Keratinocyte (primary cell): ENCODE measurements at regions not wholly inside any gene's neighbourhood (a gene's known extent, or its start where the extent isn't known, plus 50 kb on each side); places are given as distances from the start of the nearest gene placed in this dataset.

ENCODE experiments used
- DNase-seq: peaks from one replicate; pipeline ENCODE4 v3.0.0-alpha.2; 2011; ENCODE audit warnings: low read depth, missing footprints, low spot score
- FAIRE-seq: peaks from 2 replicates; lab custom pipeline; 2011; peaks lifted over from hg19 to GRCh38; lab: Jason Lieb, UNC
- H2AFZ ChIP-seq: 2 replicates; pipeline ENCODE4 v1.6.0; 2012; ENCODE audit warnings: low read length, control low read depth, inconsistent platforms; ENCODE audit not compliant: control insufficient read depth
- H3K27ac ChIP-seq: 2 replicates; pipeline ENCODE4 v1.5.1; 2011; ENCODE audit warnings: low read length; ENCODE audit not compliant: control insufficient read depth, insufficient read depth
- H3K27me3 ChIP-seq: 3 replicates; pipeline ENCODE4 v1.6.0; 2011; ENCODE audit warnings: low read length; ENCODE audit not compliant: control insufficient read depth, insufficient read depth; ENCODE audit errors: extremely low read depth
- H3K36me3 ChIP-seq, 2 experiments: 2 replicates in 1 of 2; 3 replicates in 1 of 2; pipeline ENCODE4 v1.5.1; 2011; ENCODE audit warnings: low read length in 2 of 2, mild to moderate bottlenecking in 1 of 2; ENCODE audit not compliant: control insufficient read depth in 2 of 2, insufficient read depth in 2 of 2; ENCODE audit errors: extremely low read depth in 1 of 2
- H3K4me1 ChIP-seq: 3 replicates; pipeline ENCODE4 v1.5.1; 2011; ENCODE audit warnings: low read length; ENCODE audit not compliant: control insufficient read depth, insufficient read depth; ENCODE audit errors: extremely low read depth
- H3K4me2 ChIP-seq: 3 replicates; pipeline ENCODE4 v1.6.0; 2011; ENCODE audit warnings: low read depth, low read length; ENCODE audit not compliant: control insufficient read depth, insufficient read depth; ENCODE audit errors: extremely low read depth
- H3K4me3 ChIP-seq, 3 experiments: fragments of 200-600 bp in 1 of 3; sonication (generic) in 1 of 3; 2 replicates in 2 of 3; 3 replicates in 1 of 3; pipeline ENCODE4 v1.5.1; 2011 to 2016; ENCODE audit warnings: low read length in 3 of 3, mild to moderate bottlenecking in 3 of 3, control low read depth in 2 of 3, inconsistent platforms in 1 of 3, low read depth in 1 of 3, mixed read lengths in 1 of 3, mixed run types in 1 of 3, moderate library complexity in 1 of 3; ENCODE audit not compliant: control insufficient read depth in 2 of 3, insufficient read depth in 2 of 3; ENCODE audit errors: extremely low read depth in 1 of 3
- H3K79me2 ChIP-seq: 2 replicates; pipeline ENCODE4 v1.6.0; 2012; ENCODE audit warnings: low read length; ENCODE audit not compliant: control insufficient read depth, insufficient read depth
- H3K9ac ChIP-seq: 3 replicates; pipeline ENCODE4 v1.6.0; 2011; ENCODE audit warnings: low read length; ENCODE audit not compliant: control insufficient read depth, insufficient read depth; ENCODE audit errors: extremely low read depth
- H3K9me1 ChIP-seq: 3 replicates; pipeline ENCODE4 v1.6.0; 2011; ENCODE audit warnings: low read length; ENCODE audit not compliant: control insufficient read depth, insufficient read depth; ENCODE audit errors: extremely low read depth
- H3K9me3 ChIP-seq: 2 replicates; pipeline ENCODE4 v1.5.1; 2012; ENCODE audit warnings: low read depth, low read length; ENCODE audit not compliant: control insufficient read depth
- H4K20me1 ChIP-seq: 3 replicates; pipeline ENCODE4 v1.6.0; 2011; ENCODE audit warnings: low read length; ENCODE audit not compliant: control insufficient read depth, insufficient read depth; ENCODE audit errors: extremely low read depth
- CTCF ChIP-seq, 3 experiments: IDR thresholded peaks in 1 of 3; conservative IDR thresholded peaks in 1 of 3; optimal IDR thresholded peaks in 1 of 3; 2 replicates in 2 of 3; 3 replicates in 1 of 3; pipeline versions ENCODE3 to v1.5.1; 2011; ENCODE audit warnings: low read length in 3 of 3, mild to moderate bottlenecking in 3 of 3, moderate library complexity in 2 of 3, control low read depth in 1 of 3, inconsistent platforms in 1 of 3; ENCODE audit not compliant: insufficient read depth in 2 of 3; ENCODE audit errors: extremely low read depth in 1 of 3
- EZH2 ChIP-seq: IDR thresholded peaks from one replicate; pipeline ENCODE4 v1.6.1; 2012; ENCODE audit warnings: inconsistent platforms, mild to moderate bottlenecking, low read length, moderate library complexity
- dilution Hi-C: fragments of 300-500 bp; cut with MboI; formaldehyde crosslinking; loops from one replicate; pipeline ENCODE4 v1.7.0; 2020; ENCODE audit warnings: low sequenced_read_pairs; ENCODE audit not compliant: extremely low pct_ligation_motif_present

GRCh38 chr11:87432022-87432421, 394.3 kb downstream of the TMEM135 start:
- H3K27ac ChIP-seq = no peak overlapping the region
- DNase-seq (no peak), FAIRE-seq (no peak)
- no peaks in the 10 kb centered on the region for H3K9me1 ChIP-seq
- no peaks in the 10 kb centered on the region for H3K9me3 ChIP-seq
- dilution Hi-C loops = no loop called here
- H4K20me1 ChIP-seq = no peaks in the 10 kb centered on the region
- TF ChIP-seq EZH2 (no peak), CTCF (optimal IDR thresholded peaks at IDR 0.05 in 1 of 3, IDR thresholded peaks at IDR 0.05 in 1 of 3, conservative IDR thresholded peaks at IDR 0.05 in 1 of 3; ENCODE audit: extremely low read depth in 1 of 3, insufficient read depth in 2 of 3, low read length in 3 of 3) (no peak)
- H3K36me3 ChIP-seq = no peaks in the 10 kb centered on the region
- H3K4me3 ChIP-seq = no peak overlapping the region
- H3K4me2 ChIP-seq = no peak overlapping the region
- no peak overlapping the region for H3K9ac ChIP-seq
- H3K4me1 ChIP-seq = no peaks in the 10 kb centered on the region
- H3K27me3 ChIP-seq = no peaks in the 10 kb centered on the region
- no peaks in the 10 kb centered on the region for H3K79me2 ChIP-seq
- no peak overlapping the region for H2AFZ ChIP-seq

GRCh38 chr11:87431392-87431791, 393.7 kb downstream of the TMEM135 start:
- H3K36me3 ChIP-seq = no peaks in the 10 kb centered on the region
- FAIRE-seq (no peak), DNase-seq (no peak)
- TF ChIP-seq CTCF (optimal IDR thresholded peaks at IDR 0.05 in 1 of 3, IDR thresholded peaks at IDR 0.05 in 1 of 3, conservative IDR thresholded peaks at IDR 0.05 in 1 of 3; ENCODE audit: extremely low read depth in 1 of 3, insufficient read depth in 2 of 3, low read length in 3 of 3) (no peak), EZH2 (no peak)
- no peaks in the 10 kb centered on the region for H4K20me1 ChIP-seq
- no peaks in the 10 kb centered on the region for H3K4me1 ChIP-seq
- H3K9me3 ChIP-seq = no peaks in the 10 kb centered on the region
- H3K27ac ChIP-seq = no peak overlapping the region
- H3K4me3 ChIP-seq = no peak overlapping the region
- dilution Hi-C loops = no loop called here
- H3K27me3 ChIP-seq = no peaks in the 10 kb centered on the region
- no peaks in the 10 kb centered on the region for H3K9me1 ChIP-seq
- no peaks in the 10 kb centered on the region for H3K79me2 ChIP-seq
- no peak overlapping the region for H3K9ac ChIP-seq
- no peak overlapping the region for H2AFZ ChIP-seq
- H3K4me2 ChIP-seq = no peak overlapping the region
